Prostate gland (tissue), 2 donors: ENCODE measurements at regions not wholly inside any gene's neighbourhood (a gene's known extent, or its start where the extent isn't known, plus 50 kb on each side); places are given as distances from the start of the nearest gene placed in this dataset.

Source experiments
- POLR2A ChIP-seq: fragments of 450-650 bp; IDR thresholded peaks from one replicate; pipeline ENCODE4 v1.6.1; 2016; ENCODE audit warnings: antibody characterized with exemption, mild to moderate bottlenecking
- POLR2AphosphoS5 ChIP-seq: sonication (generic); formaldehyde crosslinking; IDR thresholded peaks from one replicate; pipeline ENCODE4 v1.6.1; 2017; ENCODE audit warnings: antibody characterized with exemption
- TF ChIP-seq, protein P1 (sequence below), 4 experiments: fragments of 200-600 bp in 2 of 4; fragments of 450-650 bp in 2 of 4; sonication (generic) in 2 of 4; IDR thresholded peaks; 1 replicate in 3 of 4; 2 replicates in 1 of 4; pipeline ENCODE4 v1.5.1; 2016 to 2019; ENCODE audit warnings: antibody characterized with exemption in 4 of 4, mild to moderate bottlenecking in 2 of 4, moderate library complexity in 2 of 4

DNA sequence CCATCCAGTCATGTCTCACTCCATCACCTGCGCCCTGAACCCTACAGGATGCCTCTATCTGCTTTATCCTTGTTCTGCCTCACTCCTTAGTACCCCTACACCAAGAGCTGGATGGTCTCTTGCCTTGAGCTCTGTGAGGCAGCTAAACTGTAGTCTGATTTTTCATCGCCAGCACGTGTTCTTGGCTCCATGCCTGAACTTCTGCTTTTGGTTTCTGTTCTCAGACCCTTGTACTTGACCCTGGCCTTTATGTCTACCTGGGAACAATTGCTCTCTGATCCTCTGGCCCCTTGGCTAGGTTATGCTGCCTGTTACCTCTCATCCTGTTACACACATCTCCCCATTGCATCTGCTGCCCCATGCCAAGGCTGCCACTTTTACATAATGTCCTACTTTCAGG lies 318.0 kb upstream of the LMCD1 start:
- TF ChIP-seq, protein P1, sequence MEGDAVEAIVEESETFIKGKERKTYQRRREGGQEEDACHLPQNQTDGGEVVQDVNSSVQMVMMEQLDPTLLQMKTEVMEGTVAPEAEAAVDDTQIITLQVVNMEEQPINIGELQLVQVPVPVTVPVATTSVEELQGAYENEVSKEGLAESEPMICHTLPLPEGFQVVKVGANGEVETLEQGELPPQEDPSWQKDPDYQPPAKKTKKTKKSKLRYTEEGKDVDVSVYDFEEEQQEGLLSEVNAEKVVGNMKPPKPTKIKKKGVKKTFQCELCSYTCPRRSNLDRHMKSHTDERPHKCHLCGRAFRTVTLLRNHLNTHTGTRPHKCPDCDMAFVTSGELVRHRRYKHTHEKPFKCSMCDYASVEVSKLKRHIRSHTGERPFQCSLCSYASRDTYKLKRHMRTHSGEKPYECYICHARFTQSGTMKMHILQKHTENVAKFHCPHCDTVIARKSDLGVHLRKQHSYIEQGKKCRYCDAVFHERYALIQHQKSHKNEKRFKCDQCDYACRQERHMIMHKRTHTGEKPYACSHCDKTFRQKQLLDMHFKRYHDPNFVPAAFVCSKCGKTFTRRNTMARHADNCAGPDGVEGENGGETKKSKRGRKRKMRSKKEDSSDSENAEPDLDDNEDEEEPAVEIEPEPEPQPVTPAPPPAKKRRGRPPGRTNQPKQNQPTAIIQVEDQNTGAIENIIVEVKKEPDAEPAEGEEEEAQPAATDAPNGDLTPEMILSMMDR (IDR thresholded peaks at IDR 0.05): no peak
- TF ChIP-seq POLR2A (no peak), POLR2AphosphoS5 (no peak)
